ENCODE measurements at regions not wholly inside any gene's neighbourhood (a gene's known extent, or its start where the extent isn't known, plus 50 kb on each side); places are given as distances from the start of the nearest gene placed in this dataset.

- no peaks in the 10 kb centered on the region for H3K36me3 Mint-ChIP-seq (ENCODE audit: insufficient read depth)
- DNase-seq (no peak), ATAC-seq (no peak)
- H3K9me3 Mint-ChIP-seq = no peaks in the 10 kb centered on the region
- no peaks in the 10 kb centered on the region for H3K27me3 Mint-ChIP-seq (ENCODE audit: low read depth)
- H3K4me3 Mint-ChIP-seq = no peak overlapping the region
- no peaks in the 10 kb centered on the region for H3K4me1 Mint-ChIP-seq (ENCODE audit: low read depth)
Measured at GRCh38 chr2:187139469-187139868, 290.5 kb upstream of the ZSWIM2 start.

- Mint-ChIP-seq H3K27me3 (ENCODE audit: low read depth) (no peaks in the 10 kb centered on the region), H3K4me1 (ENCODE audit: low read depth) (no peaks in the 10 kb centered on the region), H3K36me3 (ENCODE audit: insufficient read depth) (no peaks in the 10 kb centered on the region), H3K4me3 (no peak overlapping the region), H3K9me3 (no peaks in the 10 kb centered on the region)
- DNase-seq = no peak
- no peak for ATAC-seq
Measured at GRCh38 chr2:187138265-187138664, 289.3 kb upstream of the ZSWIM2 start.

- Mint-ChIP-seq H3K4me3 (no peak overlapping the region), H3K4me1 (ENCODE audit: low read depth) (no peaks in the 10 kb centered on the region), H3K9me3 (peaks cover 5% of the 10 kb centered on the region), H3K27me3 (ENCODE audit: low read depth) (no peaks in the 10 kb centered on the region), H3K36me3 (ENCODE audit: insufficient read depth) (no peaks in the 10 kb centered on the region)
- DNase-seq (no peak), ATAC-seq (no peak)
Measured at GRCh38 chr2:187136646-187137045, 287.7 kb upstream of the ZSWIM2 start.

GRCh38 chr2:187134306-187134705 lies 285.3 kb upstream of the ZSWIM2 start:
- no peak overlapping the region for H3K4me3 Mint-ChIP-seq
- no peaks in the 10 kb centered on the region for H3K4me1 Mint-ChIP-seq (ENCODE audit: low read depth)
- ATAC-seq = no peak
- H3K36me3 Mint-ChIP-seq (ENCODE audit: insufficient read depth) = no peaks in the 10 kb centered on the region
- no peak for DNase-seq
- H3K9me3 Mint-ChIP-seq = peaks cover 5% of the 10 kb centered on the region
- H3K27me3 Mint-ChIP-seq (ENCODE audit: low read depth) = no peaks in the 10 kb centered on the region

- Mint-ChIP-seq H3K4me3 (no peak overlapping the region), H3K36me3 (ENCODE audit: insufficient read depth) (no peaks in the 10 kb centered on the region), H3K9me3 (peaks cover 5% of the 10 kb centered on the region), H3K4me1 (ENCODE audit: low read depth) (no peaks in the 10 kb centered on the region), H3K27me3 (ENCODE audit: low read depth) (no peaks in the 10 kb centered on the region)
- no peak for ATAC-seq
- no peak for DNase-seq
Measured at GRCh38 chr2:187129868-187130267, 280.9 kb upstream of the ZSWIM2 start.

- no peaks in the 10 kb centered on the region for H3K27me3 Mint-ChIP-seq (ENCODE audit: low read depth)
- H3K36me3 Mint-ChIP-seq (ENCODE audit: insufficient read depth) = no peaks in the 10 kb centered on the region
- DNase-seq = no peak
- ATAC-seq = no peak
- no peak overlapping the region for H3K4me3 Mint-ChIP-seq
- no peaks in the 10 kb centered on the region for H3K4me1 Mint-ChIP-seq (ENCODE audit: low read depth)
- peaks cover 5% of the 10 kb centered on the region for H3K9me3 Mint-ChIP-seq
Measured at GRCh38 chr2:187129306-187129705, 280.3 kb upstream of the ZSWIM2 start.

GRCh38 chr2:187126247-187127005 lies 277.5 kb upstream of the ZSWIM2 start:
- Mint-ChIP-seq H3K27me3 (ENCODE audit: low read depth) (no peaks in the 10 kb centered on the region), H3K36me3 (ENCODE audit: insufficient read depth) (no peaks in the 10 kb centered on the region), H3K4me3 (no peak overlapping the region), H3K9me3 (no peaks in the 10 kb centered on the region), H3K4me1 (ENCODE audit: low read depth) (no peaks in the 10 kb centered on the region)
- DNase-seq = no peak
- no peak for ATAC-seq

- no peaks in the 10 kb centered on the region for H3K9me3 Mint-ChIP-seq
- no peak overlapping the region for H3K4me3 Mint-ChIP-seq
- no peaks in the 10 kb centered on the region for H3K36me3 Mint-ChIP-seq (ENCODE audit: insufficient read depth)
- H3K4me1 Mint-ChIP-seq (ENCODE audit: low read depth) = no peaks in the 10 kb centered on the region
- H3K27me3 Mint-ChIP-seq (ENCODE audit: low read depth) = no peaks in the 10 kb centered on the region
- no peak for ATAC-seq
- no peak for DNase-seq
Measured at GRCh38 chr2:187125318-187125717, 276.3 kb upstream of the ZSWIM2 start.

- H3K4me1 Mint-ChIP-seq (ENCODE audit: low read depth) = no peaks in the 10 kb centered on the region
- no peaks in the 10 kb centered on the region for H3K27me3 Mint-ChIP-seq (ENCODE audit: low read depth)
- ATAC-seq = no peak
- H3K4me3 Mint-ChIP-seq = no peak overlapping the region
- DNase-seq = no peak
- no peaks in the 10 kb centered on the region for H3K36me3 Mint-ChIP-seq (ENCODE audit: insufficient read depth)
- H3K9me3 Mint-ChIP-seq = no peaks in the 10 kb centered on the region
Measured at GRCh38 chr2:187124529-187124928, 275.6 kb upstream of the ZSWIM2 start.

GRCh38 chr2:187118331-187119099 lies 269.5 kb upstream of the ZSWIM2 start:
- Mint-ChIP-seq H3K9me3 (peaks cover 4% of the 10 kb centered on the region), H3K36me3 (ENCODE audit: insufficient read depth) (no peaks in the 10 kb centered on the region), H3K27me3 (ENCODE audit: low read depth) (no peaks in the 10 kb centered on the region), H3K4me3 (no peak overlapping the region), H3K4me1 (ENCODE audit: low read depth) (no peaks in the 10 kb centered on the region)
- ATAC-seq = no peak
- no peak for DNase-seq

- no peaks in the 10 kb centered on the region for H3K4me1 Mint-ChIP-seq (ENCODE audit: low read depth)
- H3K27me3 Mint-ChIP-seq (ENCODE audit: low read depth) = no peaks in the 10 kb centered on the region
- no peaks in the 10 kb centered on the region for H3K36me3 Mint-ChIP-seq (ENCODE audit: insufficient read depth)
- no peak overlapping the region for H3K4me3 Mint-ChIP-seq
- H3K9me3 Mint-ChIP-seq = peaks cover 4% of the 10 kb centered on the region
- ATAC-seq (no peak), DNase-seq (no peak)
Measured at GRCh38 chr2:187117483-187117882, 268.5 kb upstream of the ZSWIM2 start.

GRCh38 chr2:187115627-187116026 lies 266.7 kb upstream of the ZSWIM2 start:
- H3K4me1 Mint-ChIP-seq (ENCODE audit: low read depth) = no peaks in the 10 kb centered on the region
- H3K36me3 Mint-ChIP-seq (ENCODE audit: insufficient read depth) = no peaks in the 10 kb centered on the region
- no peak overlapping the region for H3K4me3 Mint-ChIP-seq
- peaks cover 10% of the 10 kb centered on the region for H3K9me3 Mint-ChIP-seq
- no peaks in the 10 kb centered on the region for H3K27me3 Mint-ChIP-seq (ENCODE audit: low read depth)
- ATAC-seq = no peak
- DNase-seq = no peak

- Mint-ChIP-seq H3K27me3 (ENCODE audit: low read depth) (no peaks in the 10 kb centered on the region), H3K36me3 (ENCODE audit: insufficient read depth) (no peaks in the 10 kb centered on the region), H3K4me3 (no peak overlapping the region), H3K9me3 (peaks cover 6% of the 10 kb centered on the region), H3K4me1 (ENCODE audit: low read depth) (no peaks in the 10 kb centered on the region)
- ATAC-seq (no peak), DNase-seq (no peak)
Measured at GRCh38 chr2:187107001-187107400, 258.0 kb upstream of the ZSWIM2 start.

GRCh38 chr2:187105218-187105617 lies 256.2 kb upstream of the ZSWIM2 start:
- H3K4me3 Mint-ChIP-seq = no peak overlapping the region
- no peaks in the 10 kb centered on the region for H3K27me3 Mint-ChIP-seq (ENCODE audit: low read depth)
- ATAC-seq (no peak), DNase-seq (no peak)
- H3K4me1 Mint-ChIP-seq (ENCODE audit: low read depth) = no peaks in the 10 kb centered on the region
- no peaks in the 10 kb centered on the region for H3K36me3 Mint-ChIP-seq (ENCODE audit: insufficient read depth)
- no peaks in the 10 kb centered on the region for H3K9me3 Mint-ChIP-seq

- DNase-seq (no peak), ATAC-seq (no peak)
- no peak overlapping the region for H3K4me3 Mint-ChIP-seq
- no peaks in the 10 kb centered on the region for H3K27me3 Mint-ChIP-seq (ENCODE audit: low read depth)
- no peaks in the 10 kb centered on the region for H3K4me1 Mint-ChIP-seq (ENCODE audit: low read depth)
- H3K36me3 Mint-ChIP-seq (ENCODE audit: insufficient read depth) = no peaks in the 10 kb centered on the region
- no peaks in the 10 kb centered on the region for H3K9me3 Mint-ChIP-seq
Measured at GRCh38 chr2:187102381-187102780, 253.4 kb upstream of the ZSWIM2 start.
